ENCODE measurements at regions not wholly inside any gene's neighbourhood (a gene's known extent, or its start where the extent isn't known, plus 50 kb on each side); places are given as distances from the start of the nearest gene placed in this dataset.

DNA sequence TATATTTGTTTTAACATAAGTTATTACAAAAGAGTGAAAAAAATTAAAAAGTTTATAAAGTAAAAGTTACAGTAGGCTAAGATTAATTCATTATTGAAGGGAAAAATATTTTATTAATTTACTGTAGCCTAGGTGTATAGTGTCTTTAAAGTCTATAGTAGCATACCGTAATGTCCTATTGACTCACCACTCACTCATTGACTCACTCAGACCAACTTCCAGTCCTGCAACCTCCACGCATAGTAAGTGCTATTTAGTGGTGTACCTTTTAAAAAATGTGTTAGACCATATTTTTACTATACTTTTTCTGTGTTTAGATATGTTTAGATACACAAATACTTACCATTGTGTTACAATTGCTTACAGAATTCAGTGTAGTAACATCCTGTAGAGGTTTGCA is 841.1 kb downstream of the CENPC start:
- TF ChIP-seq, protein P1, sequence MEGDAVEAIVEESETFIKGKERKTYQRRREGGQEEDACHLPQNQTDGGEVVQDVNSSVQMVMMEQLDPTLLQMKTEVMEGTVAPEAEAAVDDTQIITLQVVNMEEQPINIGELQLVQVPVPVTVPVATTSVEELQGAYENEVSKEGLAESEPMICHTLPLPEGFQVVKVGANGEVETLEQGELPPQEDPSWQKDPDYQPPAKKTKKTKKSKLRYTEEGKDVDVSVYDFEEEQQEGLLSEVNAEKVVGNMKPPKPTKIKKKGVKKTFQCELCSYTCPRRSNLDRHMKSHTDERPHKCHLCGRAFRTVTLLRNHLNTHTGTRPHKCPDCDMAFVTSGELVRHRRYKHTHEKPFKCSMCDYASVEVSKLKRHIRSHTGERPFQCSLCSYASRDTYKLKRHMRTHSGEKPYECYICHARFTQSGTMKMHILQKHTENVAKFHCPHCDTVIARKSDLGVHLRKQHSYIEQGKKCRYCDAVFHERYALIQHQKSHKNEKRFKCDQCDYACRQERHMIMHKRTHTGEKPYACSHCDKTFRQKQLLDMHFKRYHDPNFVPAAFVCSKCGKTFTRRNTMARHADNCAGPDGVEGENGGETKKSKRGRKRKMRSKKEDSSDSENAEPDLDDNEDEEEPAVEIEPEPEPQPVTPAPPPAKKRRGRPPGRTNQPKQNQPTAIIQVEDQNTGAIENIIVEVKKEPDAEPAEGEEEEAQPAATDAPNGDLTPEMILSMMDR (IDR thresholded peaks at IDR 0.05), result no peak
- TF ChIP-seq EP300 (IDR thresholded peaks at IDR 0.05), result no peak
